AG09319 (cell line): ENCODE measurements at regions not wholly inside any gene's neighbourhood (a gene's known extent, or its start where the extent isn't known, plus 50 kb on each side); places are given as distances from the start of the nearest gene placed in this dataset.

Experiments used
- DNase-seq: peaks from one replicate; pipeline ENCODE4 v3.0.0-alpha.2; 2010; ENCODE audit warnings: low read depth; ENCODE audit errors: extremely low read depth
- CTCF ChIP-seq: IDR thresholded peaks from 2 replicates; pipeline ENCODE4 v1.5.1; 2011; ENCODE audit warnings: low read depth, mild to moderate bottlenecking, inconsistent platforms, low read length, moderate library complexity

- TF ChIP-seq CTCF: no peak
- DNase-seq: no peak
Measured at GRCh38 chr2:221360312-221360711, 211.8 kb downstream of the EPHA4 start.

- no peak for DNase-seq
- no peak for TF ChIP-seq CTCF
Measured at GRCh38 chr2:221360742-221361141, 211.4 kb downstream of the EPHA4 start.

- no peak for DNase-seq
- no peak for TF ChIP-seq CTCF
Measured at GRCh38 chr2:221361633-221362032, 210.5 kb downstream of the EPHA4 start.

GRCh38 chr2:221364672-221365071 is 207.4 kb downstream of the EPHA4 start:
- DNase-seq: no peak
- no peak for TF ChIP-seq CTCF
